CD14-positive monocyte (primary cell): ENCODE measurements at regions not wholly inside any gene's neighbourhood (a gene's known extent, or its start where the extent isn't known, plus 50 kb on each side); places are given as distances from the start of the nearest gene placed in this dataset.

ENCODE experiments used
- DNase-seq, 3 donors: peaks; one replicate each; pipeline ENCODE4 v3.0.0-alpha.2; 2011 to 2022
- H2AFZ ChIP-seq: 2 replicates; pipeline ENCODE4 v1.6.0; 2012; ENCODE audit warnings: mild to moderate bottlenecking, low read depth, low read length, inconsistent platforms; ENCODE audit not compliant: insufficient read depth, poor library complexity, severe bottlenecking
- H3K27ac ChIP-seq, 2 donors: 1 replicate in 1 of 2; 2 replicates in 1 of 2; pipeline ENCODE4 v1.5.1; 2012 to 2013; ENCODE audit warnings: low read length in 2 of 2, control low read depth in 1 of 2, inconsistent platforms in 1 of 2, low read depth in 1 of 2, mild to moderate bottlenecking in 1 of 2
- H3K27me3 ChIP-seq, 2 donors: one replicate each; pipeline versions ENCODE4 v1.6.0 to v1.6.1; 2011 to 2013; ENCODE audit warnings: low read length in 2 of 2; ENCODE audit not compliant: control insufficient read depth in 2 of 2, insufficient read depth in 2 of 2
- H3K36me3 ChIP-seq, 2 donors: replicated peaks in 1 of 2; 1 replicate in 1 of 2; 2 replicates in 1 of 2; pipeline versions ENCODE4 v1.5.1 to v1.6.1; 2012 to 2013; ENCODE audit warnings: low read length in 2 of 2, control low read depth in 1 of 2, inconsistent platforms in 1 of 2, mild to moderate bottlenecking in 1 of 2; ENCODE audit not compliant: insufficient read depth in 2 of 2, control insufficient read depth in 1 of 2
- H3K4me1 ChIP-seq, 2 donors: 1 replicate in 1 of 2; 2 replicates in 1 of 2; pipeline versions ENCODE4 v1.5.1 to v1.6.1; 2012 to 2013; ENCODE audit warnings: low read length in 2 of 2, control low read depth in 1 of 2, inconsistent platforms in 1 of 2, mild to moderate bottlenecking in 1 of 2, moderate library complexity in 1 of 2; ENCODE audit not compliant: insufficient read depth in 2 of 2, control insufficient read depth in 1 of 2
- H3K4me2 ChIP-seq: replicated peaks from 2 replicates; pipeline ENCODE3; 2012; ENCODE audit warnings: low read length, moderate library complexity, mild to moderate bottlenecking; ENCODE audit not compliant: poor library complexity, severe bottlenecking; ENCODE audit errors: extremely low read depth
- H3K4me3 ChIP-seq, 3 experiments: fragments of 200-600 bp in 1 of 3; sonication (generic) in 1 of 3; replicated peaks in 1 of 3; 1 replicate in 2 of 3; 2 replicates in 1 of 3; pipeline ENCODE4 v1.5.1; 2011 to 2013; ENCODE audit warnings: low read length in 3 of 3, mild to moderate bottlenecking in 3 of 3, control low read depth in 2 of 3, low read depth in 2 of 3, inconsistent platforms in 1 of 3, moderate library complexity in 1 of 3
- H3K79me2 ChIP-seq: 2 replicates; pipeline ENCODE4 v1.6.0; 2012; ENCODE audit warnings: mild to moderate bottlenecking, control low read depth, inconsistent platforms, low read length, moderate library complexity; ENCODE audit not compliant: insufficient read depth
- H3K9ac ChIP-seq: 2 replicates; pipeline ENCODE4 v1.6.0; 2017; ENCODE audit warnings: low read length, mild to moderate bottlenecking; ENCODE audit not compliant: insufficient read depth, poor library complexity, severe bottlenecking
- H3K9me3 ChIP-seq, 2 donors: replicated peaks in 1 of 2; 1 replicate in 1 of 2; 2 replicates in 1 of 2; pipeline versions ENCODE4 v1.5.1 to v1.6.1; 2012 to 2013; ENCODE audit warnings: low read length in 2 of 2, control low read depth in 1 of 2; ENCODE audit not compliant: control insufficient read depth in 1 of 2, insufficient read depth in 1 of 2
- H4K20me1 ChIP-seq: 2 replicates; pipeline ENCODE4 v1.6.0; 2012; ENCODE audit warnings: mild to moderate bottlenecking, low read length, control low read depth, moderate library complexity; ENCODE audit not compliant: insufficient read depth
- H3K27ac Mint-ChIP-seq, 7 donors: one replicate each; pipeline ENCODE4 v1.8.0; 2020; ENCODE audit warnings: mild to moderate bottlenecking in 7 of 7, mixed read lengths in 7 of 7, moderate library complexity in 6 of 7, inconsistent platforms in 2 of 7
- H3K27me3 Mint-ChIP-seq, 3 donors: one replicate each; pipeline ENCODE4 v1.8.0; 2021 to 2022; ENCODE audit warnings: low read depth in 3 of 3, mild to moderate bottlenecking in 3 of 3, mixed read lengths in 3 of 3, moderate library complexity in 3 of 3, inconsistent platforms in 1 of 3
- H3K36me3 Mint-ChIP-seq, 2 donors: one replicate each; pipeline ENCODE4 v1.8.0; 2020; ENCODE audit warnings: mixed read lengths in 2 of 2, inconsistent platforms in 1 of 2, mild to moderate bottlenecking in 1 of 2
- H3K4me1 Mint-ChIP-seq: one replicate; pipeline ENCODE4 v1.8.0; 2020; ENCODE audit warnings: mild to moderate bottlenecking, mixed read lengths
- H3K4me3 Mint-ChIP-seq, 2 donors: one replicate each; pipeline ENCODE4 v1.8.0; 2020; ENCODE audit warnings: mild to moderate bottlenecking in 2 of 2, mixed read lengths in 2 of 2, moderate library complexity in 1 of 2
- H3K9me3 Mint-ChIP-seq, 7 donors: one replicate each; pipeline ENCODE4 v1.8.0; 2020 to 2022; ENCODE audit warnings: mixed read lengths in 7 of 7, mild to moderate bottlenecking in 6 of 7, moderate library complexity in 6 of 7, inconsistent platforms in 2 of 7
- CTCF ChIP-seq: fragments of 200-600 bp; IDR thresholded peaks from one replicate; pipeline ENCODE4 v1.8.0; 2022; ENCODE audit warnings: antibody characterized with exemption, mild to moderate bottlenecking
- WGBS: methylation state at CpG from one replicate; pipeline ENCODE4 v1.1.5; 2013; ENCODE audit warnings: missing lambda C conversion rate; ENCODE audit not compliant: insufficient coverage; 5-methylcytosine and 5-hydroxymethylcytosine counted together
- intact Hi-C, 2 donors: fragments of 100-400 bp; cut with micrococcal nuclease; formaldehyde crosslinking; loops; one replicate each; pipeline versions ENCODE4 v1.15.0 to v1.15.1; 2023

GRCh38 chr15:69511015-69511414 is 58.4 kb downstream of the RPLP1 start:
- Histone ChIP-seq H3K9ac (no peak overlapping the region), H3K36me3 (no peaks in the 10 kb centered on the region), H3K79me2 (no peaks in the 10 kb centered on the region), H4K20me1 (no peaks in the 10 kb centered on the region), H3K27ac (no peak overlapping the region), H3K4me1 (peaks cover 25 to 27% of the 10 kb centered on the region in 2 donors), H3K9me3 (no peaks in the 10 kb centered on the region), H2AFZ (no peak overlapping the region), H3K27me3 (no peaks in the 10 kb centered on the region), H3K4me2 (no peak overlapping the region), H3K4me3 (no peak overlapping the region)
- intact Hi-C loops, result no loop called here
- Mint-ChIP-seq H3K9me3 (peaks cover 0 to 5% (median 4%) of the 10 kb centered on the region in 7 donors), H3K27me3 (peaks cover 0 to 9% (median 0%) of the 10 kb centered on the region in 3 donors), H3K27ac (peak overlapping the region in 1 of 7 donors; percentile 2), H3K4me3 (no peak overlapping the region), H3K36me3 (no peaks in the 10 kb centered on the region), H3K4me1 (peaks cover 30% of the 10 kb centered on the region)
- no peak for DNase-seq
- TF ChIP-seq CTCF, result no peak

- Histone ChIP-seq H3K9ac (no peak overlapping the region), H3K79me2 (no peaks in the 10 kb centered on the region), H3K4me3 (no peak overlapping the region), H3K36me3 (no peaks in the 10 kb centered on the region), H2AFZ (no peak overlapping the region), H3K4me1 (peaks cover 29 to 31% of the 10 kb centered on the region in 2 donors), H3K4me2 (no peak overlapping the region), H4K20me1 (no peaks in the 10 kb centered on the region), H3K27ac (no peak overlapping the region), H3K27me3 (no peaks in the 10 kb centered on the region), H3K9me3 (no peaks in the 10 kb centered on the region)
- no peak for DNase-seq
- intact Hi-C loops, result no loop called here
- no peak for TF ChIP-seq CTCF
- 100% methylated on average over 1 of the region's 3 CpGs for WGBS
- H3K4me1 Mint-ChIP-seq, result peaks cover 38% of the 10 kb centered on the region
- peaks cover 0 to 5% (median 4%) of the 10 kb centered on the region in 7 donors for H3K9me3 Mint-ChIP-seq
- peak overlapping the region in 2 of 7 donors; percentile 9 to 41 for H3K27ac Mint-ChIP-seq
- H3K36me3 Mint-ChIP-seq, result no peaks in the 10 kb centered on the region
- no peak overlapping the region for H3K4me3 Mint-ChIP-seq
- peaks cover 0 to 9% (median 0%) of the 10 kb centered on the region in 3 donors for H3K27me3 Mint-ChIP-seq
Measured at GRCh38 chr15:69511716-69512340, 59.2 kb downstream of the RPLP1 start.
